ENCODE measurements at regions not wholly inside any gene's neighbourhood (a gene's known extent, or its start where the extent isn't known, plus 50 kb on each side); places are given as distances from the start of the nearest gene placed in this dataset.

GRCh38 chr16:66295213-66295612 is 71.3 kb upstream of the CDH5 start:
- peaks cover 9% of the 10 kb centered on the region for H3K4me1 Mint-ChIP-seq (ENCODE audit: low read depth)
- no peak overlapping the region for H3K4me3 Mint-ChIP-seq
- peaks cover 3% of the 10 kb centered on the region for H3K9me3 Mint-ChIP-seq
- no peak overlapping the region for H3K27ac Mint-ChIP-seq
- H3K36me3 Mint-ChIP-seq (ENCODE audit: low read depth) = no peaks in the 10 kb centered on the region
- DNase-seq = no peak
- peaks cover 17% of the 10 kb centered on the region for H3K27me3 Mint-ChIP-seq

- Mint-ChIP-seq H3K36me3 (ENCODE audit: low read depth) (no peaks in the 10 kb centered on the region), H3K27me3 (peaks cover 17% of the 10 kb centered on the region), H3K4me3 (no peak overlapping the region), H3K4me1 (ENCODE audit: low read depth) (peaks cover 6% of the 10 kb centered on the region), H3K9me3 (peaks cover 3% of the 10 kb centered on the region), H3K27ac (no peak overlapping the region)
- DNase-seq = no peak
Measured at GRCh38 chr16:66294507-66294906, 72.0 kb upstream of the CDH5 start.

GRCh38 chr16:66293932-66294331 is 72.6 kb upstream of the CDH5 start:
- H3K27ac Mint-ChIP-seq = no peak overlapping the region

GRCh38 chr16:66293207-66293735 is 73.2 kb upstream of the CDH5 start:
- H3K9me3 Mint-ChIP-seq = no peaks in the 10 kb centered on the region
- no peak overlapping the region for H3K27ac Mint-ChIP-seq
- H3K36me3 Mint-ChIP-seq (ENCODE audit: low read depth) = no peaks in the 10 kb centered on the region
- peak; percentile 11 for DNase-seq
- peaks cover 17% of the 10 kb centered on the region for H3K27me3 Mint-ChIP-seq
- no peaks in the 10 kb centered on the region for H3K4me1 Mint-ChIP-seq (ENCODE audit: low read depth)
- H3K4me3 Mint-ChIP-seq = no peak overlapping the region

More at GRCh38 chr16:66293932-66294331, 72.6 kb upstream of the CDH5 start:
- Mint-ChIP-seq H3K9me3 (peaks cover under 1% of the 10 kb centered on the region), H3K27me3 (peaks cover 17% of the 10 kb centered on the region), H3K36me3 (ENCODE audit: low read depth) (no peaks in the 10 kb centered on the region), H3K4me3 (no peak overlapping the region), H3K4me1 (ENCODE audit: low read depth) (no peaks in the 10 kb centered on the region)
- no peak for DNase-seq

GRCh38 chr16:66292241-66292935 is 74.1 kb upstream of the CDH5 start:
- DNase-seq = no peak
- no peak overlapping the region for H3K4me3 Mint-ChIP-seq
- H3K9me3 Mint-ChIP-seq = no peaks in the 10 kb centered on the region
- H3K4me1 Mint-ChIP-seq (ENCODE audit: low read depth) = no peaks in the 10 kb centered on the region
- peaks cover 17% of the 10 kb centered on the region for H3K27me3 Mint-ChIP-seq
- H3K27ac Mint-ChIP-seq = no peak overlapping the region
- no peaks in the 10 kb centered on the region for H3K36me3 Mint-ChIP-seq (ENCODE audit: low read depth)

- Mint-ChIP-seq H3K27me3 (peaks cover 17% of the 10 kb centered on the region), H3K9me3 (no peaks in the 10 kb centered on the region), H3K36me3 (ENCODE audit: low read depth) (no peaks in the 10 kb centered on the region), H3K4me1 (ENCODE audit: low read depth) (no peaks in the 10 kb centered on the region), H3K4me3 (no peak overlapping the region), H3K27ac (no peak overlapping the region)
- DNase-seq = no peak
Measured at GRCh38 chr16:66291833-66292232, 74.7 kb upstream of the CDH5 start.

- H3K36me3 Mint-ChIP-seq (ENCODE audit: low read depth) = no peaks in the 10 kb centered on the region
- H3K4me3 Mint-ChIP-seq = no peak overlapping the region
- H3K4me1 Mint-ChIP-seq (ENCODE audit: low read depth) = no peaks in the 10 kb centered on the region
- DNase-seq = no peak
- H3K9me3 Mint-ChIP-seq = no peaks in the 10 kb centered on the region
- H3K27ac Mint-ChIP-seq = no peak overlapping the region
- peaks cover 17% of the 10 kb centered on the region for H3K27me3 Mint-ChIP-seq
Measured at GRCh38 chr16:66290431-66290830, 76.1 kb upstream of the CDH5 start.

GRCh38 chr16:66289986-66290385 is 76.5 kb upstream of the CDH5 start:
- DNase-seq = peak; percentile 17
- H3K4me3 Mint-ChIP-seq = no peak overlapping the region

GRCh38 chr16:66289051-66289680 is 77.3 kb upstream of the CDH5 start:
- peaks cover 17% of the 10 kb centered on the region for H3K27me3 Mint-ChIP-seq
- no peaks in the 10 kb centered on the region for H3K9me3 Mint-ChIP-seq
- peak; percentile 6 for DNase-seq

More at GRCh38 chr16:66289986-66290385, 76.5 kb upstream of the CDH5 start:
- Mint-ChIP-seq H3K27ac (no peak overlapping the region), H3K27me3 (peaks cover 17% of the 10 kb centered on the region), H3K36me3 (ENCODE audit: low read depth) (no peaks in the 10 kb centered on the region), H3K9me3 (no peaks in the 10 kb centered on the region), H3K4me1 (ENCODE audit: low read depth) (no peaks in the 10 kb centered on the region)

GRCh38 chr16:66287926-66288325 is 78.6 kb upstream of the CDH5 start:
- no peaks in the 10 kb centered on the region for H3K9me3 Mint-ChIP-seq
- H3K27me3 Mint-ChIP-seq = peaks cover 7% of the 10 kb centered on the region
- H3K36me3 Mint-ChIP-seq (ENCODE audit: low read depth) = no peaks in the 10 kb centered on the region
- no peak for DNase-seq
- no peak overlapping the region for H3K4me3 Mint-ChIP-seq
- H3K4me1 Mint-ChIP-seq (ENCODE audit: low read depth) = no peaks in the 10 kb centered on the region
- H3K27ac Mint-ChIP-seq = no peak overlapping the region

More at GRCh38 chr16:66289051-66289680, 77.3 kb upstream of the CDH5 start:
- Mint-ChIP-seq H3K4me3 (no peak overlapping the region), H3K27ac (no peak overlapping the region), H3K36me3 (ENCODE audit: low read depth) (no peaks in the 10 kb centered on the region), H3K4me1 (ENCODE audit: low read depth) (no peaks in the 10 kb centered on the region)

GRCh38 chr16:66287416-66287815 is 79.1 kb upstream of the CDH5 start:
- H3K4me3 Mint-ChIP-seq = no peak overlapping the region
- no peak for DNase-seq
- no peaks in the 10 kb centered on the region for H3K36me3 Mint-ChIP-seq (ENCODE audit: low read depth)
- H3K27ac Mint-ChIP-seq = no peak overlapping the region
- no peaks in the 10 kb centered on the region for H3K4me1 Mint-ChIP-seq (ENCODE audit: low read depth)
- H3K9me3 Mint-ChIP-seq = no peaks in the 10 kb centered on the region
- H3K27me3 Mint-ChIP-seq = peaks cover 2% of the 10 kb centered on the region

GRCh38 chr16:66286527-66286926 is 80.0 kb upstream of the CDH5 start:
- no peaks in the 10 kb centered on the region for H3K9me3 Mint-ChIP-seq
- no peaks in the 10 kb centered on the region for H3K36me3 Mint-ChIP-seq (ENCODE audit: low read depth)
- DNase-seq = no peak
- H3K27ac Mint-ChIP-seq = no peak overlapping the region
- no peak overlapping the region for H3K4me3 Mint-ChIP-seq
- no peaks in the 10 kb centered on the region for H3K4me1 Mint-ChIP-seq (ENCODE audit: low read depth)
- H3K27me3 Mint-ChIP-seq = peaks cover 2% of the 10 kb centered on the region

- Mint-ChIP-seq H3K4me3 (no peak overlapping the region), H3K4me1 (ENCODE audit: low read depth) (peaks cover 5% of the 10 kb centered on the region), H3K36me3 (ENCODE audit: low read depth) (no peaks in the 10 kb centered on the region), H3K27ac (no peak overlapping the region), H3K27me3 (peaks cover 24% of the 10 kb centered on the region), H3K9me3 (peaks cover 10% of the 10 kb centered on the region)
- no peak for DNase-seq
Measured at GRCh38 chr16:66278604-66279262, 87.8 kb upstream of the CDH5 start.

GRCh38 chr16:66278111-66278531 is 88.4 kb upstream of the CDH5 start:
- no peak overlapping the region for H3K27ac Mint-ChIP-seq
- H3K9me3 Mint-ChIP-seq = peaks cover 10% of the 10 kb centered on the region
- peaks cover 5% of the 10 kb centered on the region for H3K4me1 Mint-ChIP-seq (ENCODE audit: low read depth)
- no peaks in the 10 kb centered on the region for H3K36me3 Mint-ChIP-seq (ENCODE audit: low read depth)
- no peak for DNase-seq
- H3K4me3 Mint-ChIP-seq = no peak overlapping the region
- peaks cover 29% of the 10 kb centered on the region for H3K27me3 Mint-ChIP-seq
